ENCODE measurements at regions not wholly inside any gene's neighbourhood (a gene's known extent, or its start where the extent isn't known, plus 50 kb on each side); places are given as distances from the start of the nearest gene placed in this dataset.

DNA sequence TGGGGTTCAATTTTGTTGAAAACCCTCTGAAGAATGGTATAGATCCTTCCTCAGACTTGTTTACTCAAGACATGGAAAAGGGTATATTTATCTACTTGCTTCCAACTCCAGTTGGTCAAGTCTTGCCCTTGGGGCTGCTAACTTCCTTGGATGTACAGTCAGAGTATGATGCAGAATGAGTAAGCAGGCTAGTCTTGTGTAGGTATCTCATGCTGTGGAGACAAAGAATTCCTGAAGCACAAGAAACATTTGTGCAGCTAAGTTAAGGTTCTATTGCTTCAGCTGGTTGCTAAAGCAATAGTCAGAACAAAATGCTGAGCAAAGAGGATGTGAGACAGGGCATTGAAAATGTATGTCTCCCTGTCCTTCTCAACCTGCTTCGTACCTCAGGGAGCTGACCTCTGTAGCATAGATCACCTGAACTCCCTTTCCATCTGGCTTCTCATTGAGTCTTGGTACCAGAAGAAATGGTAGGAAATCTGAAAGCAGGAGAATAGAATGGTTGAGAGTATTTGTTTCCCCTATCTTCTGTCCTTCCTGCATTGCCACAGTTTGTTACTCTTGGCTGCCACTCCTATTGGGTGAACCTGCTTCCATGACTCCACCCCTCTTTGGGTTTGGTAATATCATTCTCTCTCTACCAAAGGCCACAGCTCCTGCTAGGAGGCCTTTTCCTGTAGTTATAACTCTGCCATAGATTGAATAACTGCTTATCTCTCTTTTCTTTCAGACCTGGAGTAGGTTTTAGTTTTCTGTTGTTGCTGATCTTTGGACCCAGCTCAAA is 346.0 kb downstream of the PHF14 start:
- Histone ChIP-seq H3K79me2 (no peaks in the 10 kb centered on the region), H3K4me2 (ENCODE audit: low read length) (no peak overlapping the region), H3K9ac (no peak overlapping the region), H3K9me3 (ENCODE audit: control insufficient read depth, low read length) (no peaks in the 10 kb centered on the region), H2AFZ (no peak overlapping the region), H3K4me1 (no peaks in the 10 kb centered on the region), H3K4me3 (ENCODE audit: low read depth, low read length) (no peak overlapping the region), H3K36me3 (ENCODE audit: control insufficient read depth, insufficient read depth, low read length) (no peaks in the 10 kb centered on the region), H3K27me3 (ENCODE audit: control insufficient read depth, insufficient read depth, low read length) (no peaks in the 10 kb centered on the region), H3K27ac (no peak overlapping the region)
- TF ChIP-seq, protein P1, sequence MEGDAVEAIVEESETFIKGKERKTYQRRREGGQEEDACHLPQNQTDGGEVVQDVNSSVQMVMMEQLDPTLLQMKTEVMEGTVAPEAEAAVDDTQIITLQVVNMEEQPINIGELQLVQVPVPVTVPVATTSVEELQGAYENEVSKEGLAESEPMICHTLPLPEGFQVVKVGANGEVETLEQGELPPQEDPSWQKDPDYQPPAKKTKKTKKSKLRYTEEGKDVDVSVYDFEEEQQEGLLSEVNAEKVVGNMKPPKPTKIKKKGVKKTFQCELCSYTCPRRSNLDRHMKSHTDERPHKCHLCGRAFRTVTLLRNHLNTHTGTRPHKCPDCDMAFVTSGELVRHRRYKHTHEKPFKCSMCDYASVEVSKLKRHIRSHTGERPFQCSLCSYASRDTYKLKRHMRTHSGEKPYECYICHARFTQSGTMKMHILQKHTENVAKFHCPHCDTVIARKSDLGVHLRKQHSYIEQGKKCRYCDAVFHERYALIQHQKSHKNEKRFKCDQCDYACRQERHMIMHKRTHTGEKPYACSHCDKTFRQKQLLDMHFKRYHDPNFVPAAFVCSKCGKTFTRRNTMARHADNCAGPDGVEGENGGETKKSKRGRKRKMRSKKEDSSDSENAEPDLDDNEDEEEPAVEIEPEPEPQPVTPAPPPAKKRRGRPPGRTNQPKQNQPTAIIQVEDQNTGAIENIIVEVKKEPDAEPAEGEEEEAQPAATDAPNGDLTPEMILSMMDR (IDR thresholded peaks at IDR 0.05), result no peak

All from parathyroid adenoma (tissue), 2 donors.